ENCODE measurements at regions not wholly inside any gene's neighbourhood (a gene's known extent, or its start where the extent isn't known, plus 50 kb on each side); places are given as distances from the start of the nearest gene placed in this dataset.

- H3K4me3 ChIP-seq (ENCODE audit: low read length): no peak overlapping the region
- no peak for DNase-seq (ENCODE audit: low read depth)
- no peak for TF ChIP-seq CTCF (conservative IDR thresholded peaks at IDR 0.05; ENCODE audit: low read length)
Observed at GRCh38 chr1:198860371-198860770, 221.5 kb downstream of the PTPRC start.

DNA sequence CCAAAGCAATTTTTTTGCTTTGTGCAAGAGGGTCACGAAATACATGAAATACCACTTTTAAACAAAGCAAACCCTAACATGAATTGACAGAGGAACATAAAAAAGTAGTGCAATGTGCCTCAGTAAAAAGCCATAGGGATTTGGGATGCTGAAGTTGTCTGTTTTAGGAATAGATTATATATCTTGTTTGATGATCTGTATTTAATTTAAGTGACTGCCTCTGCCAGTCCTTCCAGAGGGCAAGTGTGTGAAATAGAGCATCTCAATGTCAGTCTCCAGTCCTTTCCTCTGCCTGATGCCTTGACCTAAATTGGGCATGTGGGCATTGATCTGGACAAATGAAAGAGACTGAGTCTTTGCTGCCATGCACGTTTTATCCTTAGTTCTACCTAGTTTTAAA, 222.8 kb downstream of the PTPRC start:
- H3K4me3 ChIP-seq (ENCODE audit: low read length): no peak overlapping the region
- no peak for DNase-seq (ENCODE audit: low read depth)
- TF ChIP-seq CTCF (conservative IDR thresholded peaks at IDR 0.05; ENCODE audit: low read length): no peak

GRCh38 chr1:198864695-198865094, 225.9 kb downstream of the PTPRC start:
- no peak overlapping the region for H3K4me3 ChIP-seq (ENCODE audit: low read length)
- no peak for TF ChIP-seq CTCF (conservative IDR thresholded peaks at IDR 0.05; ENCODE audit: low read length)
- DNase-seq (ENCODE audit: low read depth): no peak

GRCh38 chr1:198865319-198865718, 226.5 kb downstream of the PTPRC start:
- no peak for TF ChIP-seq CTCF (conservative IDR thresholded peaks at IDR 0.05; ENCODE audit: low read length)
- H3K4me3 ChIP-seq (ENCODE audit: low read length): no peak overlapping the region
- no peak for DNase-seq (ENCODE audit: low read depth)

DNA sequence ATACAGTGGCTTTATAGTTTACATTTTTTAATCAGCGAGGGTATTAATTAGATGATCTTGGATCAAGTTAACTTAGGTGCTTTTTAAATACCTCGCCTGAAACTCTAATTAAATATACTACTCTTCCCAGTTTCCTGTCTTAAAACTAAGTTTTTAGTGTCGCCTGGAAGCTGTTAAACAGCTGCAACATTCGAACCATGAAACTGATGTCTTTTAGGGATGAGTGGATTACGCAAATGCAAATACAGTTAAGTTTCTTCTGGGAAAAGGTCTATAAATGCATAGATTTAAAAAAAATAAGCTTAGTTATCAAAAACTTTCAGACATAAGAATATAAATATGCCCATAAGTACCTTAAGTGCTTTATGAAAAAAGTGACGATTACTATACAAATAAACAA, 228.3 kb downstream of the PTPRC start:
- no peak overlapping the region for H3K4me3 ChIP-seq (ENCODE audit: low read length)
- TF ChIP-seq CTCF (conservative IDR thresholded peaks at IDR 0.05; ENCODE audit: low read length): no peak
- DNase-seq (ENCODE audit: low read depth): no peak

GRCh38 chr1:198873696-198874230, 234.9 kb downstream of the PTPRC start:
- TF ChIP-seq CTCF (conservative IDR thresholded peaks at IDR 0.05; ENCODE audit: low read length): no peak
- H3K4me3 ChIP-seq (ENCODE audit: low read length): no peak overlapping the region
- no peak for DNase-seq (ENCODE audit: low read depth)

- no peak overlapping the region for H3K4me3 ChIP-seq (ENCODE audit: low read length)
- TF ChIP-seq CTCF (conservative IDR thresholded peaks at IDR 0.05; ENCODE audit: low read length): no peak
- no peak for DNase-seq (ENCODE audit: low read depth)
Observed at GRCh38 chr1:198876371-198876871, 237.6 kb downstream of the PTPRC start.

All from AG10803 (cell line).